Tibial artery (tissue), 4 donors: ENCODE measurements at regions not wholly inside any gene's neighbourhood (a gene's known extent, or its start where the extent isn't known, plus 50 kb on each side); places are given as distances from the start of the nearest gene placed in this dataset.

ENCODE experiments used
- DNase-seq, 2 donors: peaks; one replicate each; pipeline ENCODE4 v3.0.0-alpha.2; 2019
- H3K27ac ChIP-seq, 2 donors: fragments of 200-600 bp; sonication (generic) in 1 of 2; 1 replicate in 1 of 2; 2 replicates in 1 of 2; pipeline ENCODE4 v1.5.1; 2018 to 2019; ENCODE audit warnings: mild to moderate bottlenecking in 1 of 2
- H3K27me3 ChIP-seq, 2 donors: fragments of 200-600 bp; sonication (generic) in 1 of 2; one replicate each; pipeline versions ENCODE4 v1.5.1 to v1.6.0; 2016 to 2019
- H3K36me3 ChIP-seq, 3 donors: fragments of 200-600 bp; sonication (generic) in 2 of 3; one replicate each; pipeline ENCODE4 v1.5.1; 2016 to 2019; ENCODE audit warnings: mild to moderate bottlenecking in 2 of 3
- H3K4me1 ChIP-seq, 4 donors: fragments of 200-600 bp; sonication (generic) in 2 of 4; 1 replicate in 3 of 4; 2 replicates in 1 of 4; pipeline ENCODE4 v1.5.1; 2016 to 2019
- H3K4me3 ChIP-seq, 2 donors: fragments of 200-600 bp; sonication (generic) in 1 of 2; 1 replicate in 1 of 2; 2 replicates in 1 of 2; pipeline ENCODE4 v1.5.1; 2018 to 2019; ENCODE audit warnings: mild to moderate bottlenecking in 2 of 2
- H3K9me3 ChIP-seq, 3 donors: fragments of 200-600 bp; sonication (generic) in 1 of 3; one replicate each; pipeline ENCODE4 v1.5.1; 2016 to 2019
- intact Hi-C: fragments of 100-400 bp; cut with DNase I; formaldehyde crosslinking; loops from one replicate; pipeline ENCODE4 v1.15.0; 2023; ENCODE audit warnings: low total_unique reads
- TF ChIP-seq, protein P1 (sequence below), 2 experiments: fragments of 200-600 bp in 1 of 2; fragments of 450-650 bp in 1 of 2; IDR thresholded peaks; one replicate each; pipeline ENCODE4 v1.5.1; 2017 to 2019; ENCODE audit warnings: antibody characterized with exemption in 2 of 2, mild to moderate bottlenecking in 1 of 2, moderate library complexity in 1 of 2

DNA sequence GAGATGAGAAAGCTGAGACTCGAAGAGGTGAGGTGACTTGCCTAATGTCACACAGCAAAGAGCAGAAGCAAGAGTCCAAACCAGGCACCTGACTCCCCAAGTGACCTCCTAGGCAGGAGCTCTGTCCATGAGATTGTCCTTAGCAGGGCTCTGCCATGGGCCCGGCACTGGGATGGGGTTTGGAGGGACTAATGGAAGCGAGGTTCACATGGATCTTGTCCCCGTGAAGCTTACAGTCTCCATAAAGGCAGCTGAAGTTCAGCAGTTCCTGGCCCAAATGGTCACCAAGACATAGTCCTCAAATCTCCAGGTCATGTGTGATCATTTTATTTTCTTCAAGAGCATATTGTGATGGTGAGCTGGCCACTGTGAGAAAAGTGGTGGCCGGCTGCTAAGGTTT, 57.0 kb upstream of the AFF3 start:
- H3K27ac ChIP-seq: peak overlapping the region; percentile 86 to 88
- H3K4me1 ChIP-seq: peaks cover 0 to 58% (median 32%) of the 10 kb centered on the region in 4 donors
- TF ChIP-seq, protein P1, sequence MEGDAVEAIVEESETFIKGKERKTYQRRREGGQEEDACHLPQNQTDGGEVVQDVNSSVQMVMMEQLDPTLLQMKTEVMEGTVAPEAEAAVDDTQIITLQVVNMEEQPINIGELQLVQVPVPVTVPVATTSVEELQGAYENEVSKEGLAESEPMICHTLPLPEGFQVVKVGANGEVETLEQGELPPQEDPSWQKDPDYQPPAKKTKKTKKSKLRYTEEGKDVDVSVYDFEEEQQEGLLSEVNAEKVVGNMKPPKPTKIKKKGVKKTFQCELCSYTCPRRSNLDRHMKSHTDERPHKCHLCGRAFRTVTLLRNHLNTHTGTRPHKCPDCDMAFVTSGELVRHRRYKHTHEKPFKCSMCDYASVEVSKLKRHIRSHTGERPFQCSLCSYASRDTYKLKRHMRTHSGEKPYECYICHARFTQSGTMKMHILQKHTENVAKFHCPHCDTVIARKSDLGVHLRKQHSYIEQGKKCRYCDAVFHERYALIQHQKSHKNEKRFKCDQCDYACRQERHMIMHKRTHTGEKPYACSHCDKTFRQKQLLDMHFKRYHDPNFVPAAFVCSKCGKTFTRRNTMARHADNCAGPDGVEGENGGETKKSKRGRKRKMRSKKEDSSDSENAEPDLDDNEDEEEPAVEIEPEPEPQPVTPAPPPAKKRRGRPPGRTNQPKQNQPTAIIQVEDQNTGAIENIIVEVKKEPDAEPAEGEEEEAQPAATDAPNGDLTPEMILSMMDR (IDR thresholded peaks at IDR 0.05): no peak
- no peaks in the 10 kb centered on the region for H3K36me3 ChIP-seq
- no peak overlapping the region for H3K4me3 ChIP-seq
- no peaks in the 10 kb centered on the region for H3K27me3 ChIP-seq
- no peak for DNase-seq
- intact Hi-C loops: no loop called here
- no peaks in the 10 kb centered on the region for H3K9me3 ChIP-seq

DNA sequence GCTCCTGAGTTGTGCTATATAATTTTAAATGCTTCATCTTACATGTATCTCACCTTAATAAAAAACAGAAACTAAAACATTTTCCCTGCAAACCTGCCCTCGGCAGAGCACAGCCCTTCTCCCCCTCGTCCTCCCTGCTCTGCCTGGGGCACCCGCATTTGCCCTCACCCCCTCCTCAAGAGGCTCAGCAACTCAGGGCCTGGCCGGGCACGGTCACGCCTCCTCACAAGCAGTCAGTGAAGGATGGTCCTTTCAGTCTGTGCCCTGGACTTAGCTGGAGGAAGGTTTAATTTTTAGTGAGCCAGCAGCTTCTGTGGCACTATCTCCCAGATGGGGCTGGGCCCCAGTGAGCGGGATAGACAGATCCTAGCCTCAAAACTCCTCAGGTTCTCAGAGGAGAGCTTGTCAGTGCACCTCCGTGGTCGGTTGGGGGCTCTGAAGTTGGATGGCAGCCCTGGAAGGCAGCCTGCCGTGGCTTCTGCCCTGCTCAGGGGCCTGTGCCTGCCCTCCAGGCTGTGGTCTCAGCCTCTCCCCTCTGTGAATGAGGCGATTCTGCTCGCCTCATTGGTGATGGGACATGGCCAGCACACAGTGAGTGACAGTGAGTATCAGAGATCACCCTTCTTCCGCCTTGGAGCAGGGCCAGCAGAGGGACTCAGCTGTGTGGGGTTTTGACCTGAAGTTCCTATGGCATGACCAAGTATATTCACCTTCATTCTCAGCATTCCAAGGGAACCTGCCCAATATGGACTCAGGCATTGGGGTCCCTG, 56.3 kb upstream of the AFF3 start:
- intact Hi-C loops: no loop called here
- no peaks in the 10 kb centered on the region for H3K27me3 ChIP-seq
- H3K27ac ChIP-seq: peak overlapping the region; percentile 86 to 88

DNA sequence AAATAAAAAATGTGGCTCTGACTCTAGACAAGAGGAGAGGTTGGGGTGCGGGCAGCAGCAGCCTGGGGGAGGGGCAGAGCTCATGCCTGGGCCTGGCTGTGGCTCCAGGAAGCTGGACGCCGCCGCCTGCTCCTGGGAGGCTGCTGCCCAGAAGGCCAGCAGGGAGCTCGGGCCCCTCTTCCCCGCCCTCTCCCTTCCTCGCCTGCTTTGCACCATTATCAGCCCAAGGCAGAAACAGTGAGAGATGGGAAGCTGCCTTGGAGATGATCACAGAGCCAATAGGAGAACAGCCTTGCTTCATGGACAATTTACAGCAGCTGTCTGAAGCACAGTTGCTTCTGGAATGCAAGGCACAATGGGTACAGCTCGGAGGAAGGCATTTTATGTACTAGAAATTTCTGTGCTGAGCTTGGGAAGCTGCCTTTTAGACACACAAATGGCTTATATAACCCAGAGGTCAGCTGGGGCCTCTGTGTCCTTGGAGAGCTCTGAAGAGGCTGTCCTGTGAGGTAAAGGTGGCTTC, 55.3 kb upstream of the AFF3 start:
- intact Hi-C loops: no loop called here

More for the DNA sequence above, 56.3 kb upstream of the AFF3 start:
- H3K36me3 ChIP-seq: no peaks in the 10 kb centered on the region
- DNase-seq: no peak
- TF ChIP-seq, protein P1 (IDR thresholded peaks at IDR 0.05): no peak
- H3K4me3 ChIP-seq: no peak overlapping the region
- peaks cover 0 to 66% (median 36%) of the 10 kb centered on the region in 4 donors for H3K4me1 ChIP-seq
- no peaks in the 10 kb centered on the region for H3K9me3 ChIP-seq

DNA sequence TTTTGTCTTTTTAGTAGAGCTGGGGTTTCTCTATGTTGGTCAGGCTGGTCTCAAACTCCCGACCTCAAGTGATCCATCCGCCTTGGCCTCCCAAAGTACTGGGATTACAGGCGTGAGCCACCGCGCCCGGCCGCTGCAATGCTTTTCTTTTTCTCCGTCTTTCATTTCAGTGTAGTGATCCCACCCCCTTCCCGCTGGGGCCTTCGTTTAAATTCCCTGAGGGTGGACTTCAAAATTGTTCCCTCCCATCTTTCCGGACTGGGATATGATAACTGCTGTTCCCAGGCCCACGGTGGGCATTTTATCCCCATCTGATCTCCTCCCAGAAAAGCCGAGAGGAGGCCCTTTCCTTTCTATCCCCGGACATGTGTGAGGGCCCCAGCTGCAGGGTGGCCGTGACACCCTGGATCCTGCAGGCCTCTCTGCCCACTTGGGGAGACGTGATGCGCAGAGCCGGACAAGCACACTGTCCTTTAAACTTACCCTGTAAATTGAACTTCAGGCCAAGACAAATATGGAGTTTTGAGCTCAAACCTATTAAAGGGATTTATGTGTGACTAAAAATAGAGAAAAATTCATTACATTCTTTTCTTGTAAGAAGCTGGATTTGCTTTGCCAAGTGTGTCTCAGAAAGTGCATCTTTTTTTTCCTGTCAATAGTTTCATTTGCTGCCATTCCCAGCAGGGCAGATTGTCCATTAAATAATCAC, 54.5 kb upstream of the AFF3 start:
- no peaks in the 10 kb centered on the region for H3K9me3 ChIP-seq
- intact Hi-C loops: no loop called here
- H3K27me3 ChIP-seq: no peaks in the 10 kb centered on the region
- H3K4me1 ChIP-seq: peaks cover 0 to 83% (median 46%) of the 10 kb centered on the region in 4 donors
- TF ChIP-seq, protein P1 (IDR thresholded peaks at IDR 0.05): no peak
- no peak for DNase-seq
- H3K27ac ChIP-seq: peak overlapping the region; percentile 86 to 88
- H3K36me3 ChIP-seq: no peaks in the 10 kb centered on the region
- peak overlapping the region in 1 of 2 donors; percentile 21 for H3K4me3 ChIP-seq

More for the DNA sequence above, 55.3 kb upstream of the AFF3 start:
- TF ChIP-seq, protein P1 (IDR thresholded peaks at IDR 0.05): no peak
- Histone ChIP-seq H3K27ac (peak overlapping the region; percentile 86 to 88), H3K27me3 (no peaks in the 10 kb centered on the region), H3K36me3 (no peaks in the 10 kb centered on the region), H3K4me3 (peak overlapping the region in 1 of 2 donors; percentile 21), H3K9me3 (no peaks in the 10 kb centered on the region), H3K4me1 (peaks cover 0 to 75% (median 42%) of the 10 kb centered on the region in 4 donors)
- DNase-seq: peak; percentile 50 to 87

DNA sequence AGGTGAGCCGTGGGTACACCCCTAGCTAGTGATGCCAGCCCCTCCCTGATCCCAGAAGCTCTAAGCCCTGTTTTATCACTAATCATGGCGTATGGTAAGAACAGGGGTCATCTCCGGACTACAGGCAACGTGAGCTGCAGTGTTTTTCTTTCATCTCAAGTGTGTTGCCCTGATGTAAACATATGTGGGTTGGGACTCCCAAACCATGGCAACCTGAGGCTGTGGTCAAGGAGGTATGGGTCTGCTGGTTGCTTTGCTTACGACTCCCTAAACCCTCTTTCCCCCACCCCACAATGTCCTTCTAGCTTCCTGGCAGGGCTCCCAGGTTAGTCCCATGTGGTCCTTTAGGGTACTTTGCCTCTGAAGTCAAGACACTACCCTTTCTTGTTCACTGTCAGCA, 53.6 kb upstream of the AFF3 start:
- peak overlapping the region; percentile 86 to 88 for H3K27ac ChIP-seq

More for the DNA sequence above, 53.6 kb upstream of the AFF3 start:
- Histone ChIP-seq H3K36me3 (no peaks in the 10 kb centered on the region), H3K4me1 (peaks cover 0 to 85% (median 46%) of the 10 kb centered on the region in 4 donors), H3K27me3 (no peaks in the 10 kb centered on the region), H3K4me3 (no peak overlapping the region), H3K9me3 (no peaks in the 10 kb centered on the region)
- TF ChIP-seq, protein P1 (IDR thresholded peaks at IDR 0.05): no peak
- no peak for DNase-seq
- intact Hi-C loops: no loop called here
